PC-3 (cell line): ENCODE measurements at regions not wholly inside any gene's neighbourhood (a gene's known extent, or its start where the extent isn't known, plus 50 kb on each side); places are given as distances from the start of the nearest gene placed in this dataset.

Experiments
- ATAC-seq: fragments of 200-7000 bp; cut with Tn5 transposase; 2 replicates; pipeline ENCODE4 v1.9.1; 2020; ENCODE audit warnings: mild to moderate bottlenecking, moderate library complexity
- BruUV-seq: library from RNA; stranded (reverse); fragments of 400-500 nt; replicated peaks from 2 replicates; lab custom pipeline; 2021; lab: Mats Ljungman, UMichigan
- CTCF ChIA-PET: fragments of 300-600 bp; sonication (Branson Sonifier 250); formaldehyde crosslinking; loops from one replicate; lab custom pipeline; 2022; ENCODE audit warnings: antibody characterized with exemption; lab: Charles Lee
- POLR2A ChIA-PET: fragments of 300-600 bp; sonication (Branson Sonifier 250); formaldehyde crosslinking; loops from one replicate; lab custom pipeline; 2022; ENCODE audit warnings: antibody characterized with exemption; ENCODE audit not compliant: unreplicated experiment; lab: Charles Lee
- DNase-seq: peaks from one replicate; pipeline ENCODE4 v3.0.0-alpha.2; 2015
- H2AFZ ChIP-seq: fragments of 300-600 bp; sonication (generic); 2 replicates; pipeline ENCODE4 v1.6.0; 2016; ENCODE audit warnings: antibody characterized with exemption, low read length
- H3F3A ChIP-seq: fragments of 300-600 bp; sonication (generic); one replicate; pipeline ENCODE4 v1.6.0; 2017; ENCODE audit warnings: antibody characterized with exemption, low read length, control low read depth, mild to moderate bottlenecking; ENCODE audit not compliant: unreplicated experiment
- H3K27ac ChIP-seq: fragments of 300-600 bp; sonication (generic); 2 replicates; pipeline ENCODE4 v1.5.1; 2016; ENCODE audit warnings: mild to moderate bottlenecking, low read length
- H3K27me3 ChIP-seq: fragments of 300-600 bp; sonication (generic); 2 replicates; pipeline ENCODE4 v1.6.1; 2016; ENCODE audit warnings: low read length, mixed read lengths
- H3K36me3 ChIP-seq: fragments of 300-600 bp; sonication (generic); 2 replicates; pipeline ENCODE4 v1.6.1; 2016; ENCODE audit warnings: low read depth, mixed run types, low read length, mixed read lengths
- H3K4me1 ChIP-seq: fragments of 300-600 bp; sonication (generic); 2 replicates; pipeline ENCODE4 v1.5.1; 2016; ENCODE audit warnings: low read length; ENCODE audit not compliant: insufficient read depth
- H3K4me2 ChIP-seq: fragments of 300-600 bp; sonication (generic); 2 replicates; pipeline ENCODE4 v1.6.0; 2016; ENCODE audit warnings: low read length
- H3K4me3 ChIP-seq: fragments of 300-600 bp; sonication (generic); 2 replicates; pipeline ENCODE4 v1.5.1; 2016; ENCODE audit warnings: mild to moderate bottlenecking, low read length, mixed read lengths
- H3K79me2 ChIP-seq: fragments of 300-600 bp; sonication (generic); 2 replicates; pipeline ENCODE4 v1.6.1; 2017; ENCODE audit warnings: low read length, mixed read lengths
- H3K9ac ChIP-seq: fragments of 300-600 bp; sonication (generic); 2 replicates; pipeline ENCODE4 v1.6.0; 2016; ENCODE audit warnings: mild to moderate bottlenecking, low read length
- H3K9me2 ChIP-seq: fragments of 300-600 bp; sonication (generic); replicated peaks from 2 replicates; pipeline ENCODE4 v1.6.1; 2016; ENCODE audit warnings: mixed run types, low read length, mixed read lengths
- H3K9me3 ChIP-seq: fragments of 300-600 bp; sonication (generic); 2 replicates; pipeline ENCODE4 v1.6.1; 2016; ENCODE audit warnings: low read length, mixed read lengths
- H4K20me1 ChIP-seq: fragments of 300-600 bp; sonication (generic); 2 replicates; pipeline ENCODE4 v1.6.1; 2016; ENCODE audit warnings: low read length, mixed read lengths
- EZH2 ChIP-seq: fragments of 300-600 bp; sonication (generic); IDR thresholded peaks from one replicate; pipeline ENCODE4 v1.6.1; 2017; ENCODE audit warnings: antibody characterized with exemption, mild to moderate bottlenecking, low read length; ENCODE audit not compliant: unreplicated experiment
- EZH2phosphoT487 ChIP-seq: fragments of 300-600 bp; sonication (generic); IDR thresholded peaks from 2 replicates; pipeline ENCODE4 v1.6.1; 2018; ENCODE audit warnings: mild to moderate bottlenecking, antibody characterized with exemption, low read length, borderline replicate concordance
- intact Hi-C: fragments of 100-400 bp; cut with micrococcal nuclease; formaldehyde crosslinking; loops from 2 replicates; pipeline ENCODE4 v1.9.0; 2023
- TF ChIP-seq, protein P1 (sequence below): fragments of 300-600 bp; sonication (generic); conservative IDR thresholded peaks from 2 replicates; pipeline ENCODE4 v1.5.1; 2017; ENCODE audit warnings: antibody characterized with exemption, low read depth, mild to moderate bottlenecking, low read length

- ATAC-seq: no peak
- no peak overlapping the region for H3K9ac ChIP-seq
- intact Hi-C loops: no loop called here
- H3K27me3 ChIP-seq: no peaks in the 10 kb centered on the region
- H3K27ac ChIP-seq: no peak overlapping the region
- no peaks in the 10 kb centered on the region for H3F3A ChIP-seq
- H3K4me1 ChIP-seq: 0 out of 2 replicates have a peak, but pooled peaks cover 7% of the 10 kb centered on the region
- no peak overlapping the region for H3K4me2 ChIP-seq
- H3K79me2 ChIP-seq: no peaks in the 10 kb centered on the region
- no peak for DNase-seq
- ChIA-PET CTCF (no interaction called here), POLR2A (no interaction called here)
- H3K4me3 ChIP-seq: no peak overlapping the region
- H3K9me2 ChIP-seq: 0 out of 2 replicates have a peak, but pooled peaks cover 4% of the 10 kb centered on the region
- H3K36me3 ChIP-seq: no peaks in the 10 kb centered on the region
- no peak overlapping the region for H2AFZ ChIP-seq
- 0 out of 2 replicates have a peak, but pooled peaks cover 3% of the 10 kb centered on the region for H3K9me3 ChIP-seq
- no peaks in the 10 kb centered on the region; the same call in 1 of the 2 replicates for H4K20me1 ChIP-seq
- no TSS peak for BruUV-seq
- no peak for TF ChIP-seq EZH2phosphoT487
These were observed 582.5 kb downstream of the TAF11L14 start for GRCh38 chr5:18216729-18217128.

DNA sequence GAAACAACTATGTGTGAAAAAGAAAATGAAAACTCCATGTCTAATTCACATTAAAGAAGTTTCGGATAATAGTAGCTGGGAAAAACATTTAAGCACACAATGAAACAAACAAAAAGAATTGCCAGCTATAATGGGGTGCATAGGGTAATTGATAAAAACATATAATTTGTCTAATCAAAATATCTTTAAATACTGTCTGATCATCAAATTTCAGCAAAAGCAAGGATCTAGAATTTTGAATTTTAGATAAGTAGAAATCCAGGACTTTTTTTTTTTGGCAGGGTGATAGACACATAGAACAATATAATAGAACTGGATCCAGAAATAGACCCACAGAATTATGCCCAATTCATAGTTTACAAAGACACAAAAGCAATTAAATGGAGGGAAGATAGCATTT lies 585.0 kb downstream of the TAF11L14 start:
- Histone ChIP-seq H2AFZ (no peak overlapping the region), H3K36me3 (no peaks in the 10 kb centered on the region), H3K27me3 (no peaks in the 10 kb centered on the region), H3K4me1 (0 out of 2 replicates have a peak, but pooled peaks cover 7% of the 10 kb centered on the region), H3K9me2 (no peaks in the 10 kb centered on the region), H3K27ac (no peak overlapping the region), H3F3A (no peaks in the 10 kb centered on the region), H3K9ac (no peak overlapping the region), H4K20me1 (no peaks in the 10 kb centered on the region; the same call in 1 of the 2 replicates), H3K4me2 (no peak overlapping the region), H3K9me3 (0 out of 2 replicates have a peak, but pooled peaks cover 2% of the 10 kb centered on the region), H3K79me2 (no peaks in the 10 kb centered on the region), H3K4me3 (no peak overlapping the region)
- TF ChIP-seq, protein P1, sequence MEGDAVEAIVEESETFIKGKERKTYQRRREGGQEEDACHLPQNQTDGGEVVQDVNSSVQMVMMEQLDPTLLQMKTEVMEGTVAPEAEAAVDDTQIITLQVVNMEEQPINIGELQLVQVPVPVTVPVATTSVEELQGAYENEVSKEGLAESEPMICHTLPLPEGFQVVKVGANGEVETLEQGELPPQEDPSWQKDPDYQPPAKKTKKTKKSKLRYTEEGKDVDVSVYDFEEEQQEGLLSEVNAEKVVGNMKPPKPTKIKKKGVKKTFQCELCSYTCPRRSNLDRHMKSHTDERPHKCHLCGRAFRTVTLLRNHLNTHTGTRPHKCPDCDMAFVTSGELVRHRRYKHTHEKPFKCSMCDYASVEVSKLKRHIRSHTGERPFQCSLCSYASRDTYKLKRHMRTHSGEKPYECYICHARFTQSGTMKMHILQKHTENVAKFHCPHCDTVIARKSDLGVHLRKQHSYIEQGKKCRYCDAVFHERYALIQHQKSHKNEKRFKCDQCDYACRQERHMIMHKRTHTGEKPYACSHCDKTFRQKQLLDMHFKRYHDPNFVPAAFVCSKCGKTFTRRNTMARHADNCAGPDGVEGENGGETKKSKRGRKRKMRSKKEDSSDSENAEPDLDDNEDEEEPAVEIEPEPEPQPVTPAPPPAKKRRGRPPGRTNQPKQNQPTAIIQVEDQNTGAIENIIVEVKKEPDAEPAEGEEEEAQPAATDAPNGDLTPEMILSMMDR: no peak
- TF ChIP-seq EZH2phosphoT487 (no peak), EZH2 (no peak)
- no peak for ATAC-seq
- intact Hi-C loops: no loop called here
- no TSS peak for BruUV-seq
- ChIA-PET POLR2A (no interaction called here), CTCF (no interaction called here)
- DNase-seq: no peak

DNA sequence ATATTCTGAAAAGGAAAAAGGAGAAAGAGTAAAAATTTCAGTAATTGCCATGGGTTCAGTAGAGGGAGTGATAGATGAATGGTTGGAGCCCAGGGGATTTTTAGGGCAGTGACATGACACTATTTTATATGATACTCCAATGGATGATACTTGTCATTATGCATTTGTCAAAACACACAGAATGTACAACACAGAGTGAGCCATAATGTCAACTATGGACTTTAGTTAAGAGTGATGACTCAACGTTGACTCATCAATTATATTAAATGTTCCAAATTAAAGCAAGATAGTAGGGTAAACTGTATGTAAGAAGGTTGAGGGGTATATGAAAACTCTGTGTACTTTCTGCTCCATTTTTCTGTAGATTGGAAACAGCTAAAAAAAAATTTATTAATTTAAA lies 586.4 kb downstream of the TAF11L14 start:
- Histone ChIP-seq H3K4me2 (no peak overlapping the region), H3K4me3 (no peak overlapping the region), H2AFZ (no peak overlapping the region), H3K27ac (peak overlapping the region; percentile 16), H3K9me2 (no peaks in the 10 kb centered on the region), H3K27me3 (no peaks in the 10 kb centered on the region), H3K9me3 (no peaks in the 10 kb centered on the region), H3F3A (no peaks in the 10 kb centered on the region), H4K20me1 (no peaks in the 10 kb centered on the region; the same call in 1 of the 2 replicates), H3K4me1 (0 out of 2 replicates have a peak, but pooled peaks cover 7% of the 10 kb centered on the region), H3K9ac (no peak overlapping the region), H3K36me3 (no peaks in the 10 kb centered on the region), H3K79me2 (no peaks in the 10 kb centered on the region)
- intact Hi-C loops: no loop called here
- BruUV-seq: no TSS peak
- ChIA-PET POLR2A (no interaction called here), CTCF (no interaction called here)
- DNase-seq: peak; percentile 95
- ATAC-seq: peak; percentile 96
- no peak for TF ChIP-seq EZH2phosphoT487
- no peak for TF ChIP-seq EZH2
- TF ChIP-seq, protein P1: no peak
